ENCODE measurements at regions not wholly inside any gene's neighbourhood (a gene's known extent, or its start where the extent isn't known, plus 50 kb on each side); places are given as distances from the start of the nearest gene placed in this dataset.

DNA sequence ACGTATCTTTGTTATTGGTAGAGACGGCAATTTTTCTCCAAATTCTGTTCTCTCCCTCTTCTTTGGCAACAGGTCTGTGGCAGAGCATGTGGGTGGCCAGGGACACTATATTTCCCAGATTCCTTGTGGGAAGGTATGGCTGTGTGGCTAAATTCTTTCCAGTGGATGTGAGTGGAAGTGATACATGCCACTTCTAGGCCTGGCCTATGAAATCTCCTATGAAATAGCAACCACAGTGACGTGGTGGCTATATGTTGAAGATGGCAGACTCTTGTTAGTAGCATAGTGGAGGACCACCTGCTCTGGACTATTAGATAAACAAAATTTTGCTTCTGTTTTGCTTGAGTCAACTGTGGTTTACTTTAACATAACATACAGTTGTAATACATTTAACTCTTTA, 243.3 kb downstream of the IL20RB start:
- no peak for TF ChIP-seq YY1 (IDR thresholded peaks at IDR 0.05; ENCODE audit: insufficient read depth, insufficient read length)
- TF ChIP-seq ZNF274 (IDR thresholded peaks at IDR 0.05; ENCODE audit: low read depth, low read length) = no peak

Data from NT2/D1 (cell line).